ENCODE measurements at regions not wholly inside any gene's neighbourhood (a gene's known extent, or its start where the extent isn't known, plus 50 kb on each side); places are given as distances from the start of the nearest gene placed in this dataset.

- Mint-ChIP-seq H3K27ac (no peak overlapping the region), H3K4me3 (no peak overlapping the region), H3K27me3 (peaks cover 12% of the 10 kb centered on the region), H3K4me1 (ENCODE audit: low read depth) (no peaks in the 10 kb centered on the region), H3K9me3 (no peaks in the 10 kb centered on the region), H3K36me3 (ENCODE audit: low read depth) (no peaks in the 10 kb centered on the region)
- CTCF ChIA-PET, result no interaction called here
- intact Hi-C loops (cut with micrococcal nuclease), result no loop called here
- POLR2A ChIA-PET, result no interaction called here
- ATAC-seq, result no peak
- TF ChIP-seq CTCF (IDR thresholded peaks at IDR 0.05), result no peak
- DNase-seq, result peak; percentile 19
Measured at GRCh38 chr18:50507120-50507590, 52.7 kb upstream of the MAPK4 start.

- Mint-ChIP-seq H3K36me3 (ENCODE audit: low read depth) (no peaks in the 10 kb centered on the region), H3K27me3 (peaks cover 12% of the 10 kb centered on the region), H3K27ac (no peak overlapping the region), H3K4me3 (no peak overlapping the region), H3K9me3 (no peaks in the 10 kb centered on the region), H3K4me1 (ENCODE audit: low read depth) (no peaks in the 10 kb centered on the region)
- ATAC-seq (no peak), DNase-seq (no peak)
- ChIA-PET POLR2A (no interaction called here), CTCF (interaction anchor here (0.9 kb wide), 1 partner anchor 80 kb away, joined by 3 read pairs; no protein-coding TSS in a partner anchor)
- no peak for TF ChIP-seq CTCF (IDR thresholded peaks at IDR 0.05)
- intact Hi-C loops (cut with micrococcal nuclease), result no loop called here
Measured at GRCh38 chr18:50508228-50508627, 51.7 kb upstream of the MAPK4 start.

GRCh38 chr18:50509012-50509411 lies 50.9 kb upstream of the MAPK4 start:
- intact Hi-C loops (cut with micrococcal nuclease), result no loop called here
- DNase-seq (no peak), ATAC-seq (no peak)
- H3K27me3 Mint-ChIP-seq, result peaks cover 11% of the 10 kb centered on the region
- H3K4me1 Mint-ChIP-seq (ENCODE audit: low read depth), result no peaks in the 10 kb centered on the region
- H3K4me3 Mint-ChIP-seq, result no peak overlapping the region
- no peaks in the 10 kb centered on the region for H3K36me3 Mint-ChIP-seq (ENCODE audit: low read depth)
- CTCF ChIA-PET, result no interaction called here
- POLR2A ChIA-PET, result no interaction called here
- TF ChIP-seq CTCF (IDR thresholded peaks at IDR 0.05), result no peak
- no peak overlapping the region for H3K27ac Mint-ChIP-seq
- no peaks in the 10 kb centered on the region for H3K9me3 Mint-ChIP-seq
